HUES64 (cell line): ENCODE measurements at regions not wholly inside any gene's neighbourhood (a gene's known extent, or its start where the extent isn't known, plus 50 kb on each side); places are given as distances from the start of the nearest gene placed in this dataset.

Experiments
- H3K27ac ChIP-seq: 2 replicates; pipeline ENCODE4 v1.7.0; 2013; ENCODE audit warnings: low read depth, low read length, inconsistent platforms
- H3K27me3 ChIP-seq: 2 replicates; pipeline ENCODE4 v1.6.1; 2013; ENCODE audit warnings: mild to moderate bottlenecking, low read length; ENCODE audit not compliant: insufficient read depth
- H3K36me3 ChIP-seq: 2 replicates; pipeline ENCODE4 v1.6.1; 2013; ENCODE audit warnings: mild to moderate bottlenecking, low read length; ENCODE audit not compliant: insufficient read depth
- H3K4me1 ChIP-seq: 2 replicates; pipeline ENCODE4 v1.6.1; 2013; ENCODE audit warnings: mild to moderate bottlenecking, low read length, moderate library complexity; ENCODE audit not compliant: insufficient read depth
- H3K4me3 ChIP-seq: 2 replicates; pipeline ENCODE4 v1.5.1; 2013; ENCODE audit warnings: mild to moderate bottlenecking, low read length, moderate library complexity
- H3K9ac ChIP-seq: 2 replicates; pipeline ENCODE4 v1.6.1; 2013; ENCODE audit warnings: mild to moderate bottlenecking, low read depth, low read length
- H3K9me3 ChIP-seq: 2 replicates; pipeline ENCODE4 v1.6.1; 2013; ENCODE audit warnings: low read depth, low read length; ENCODE audit not compliant: insufficient read depth
- WGBS: fragments of 150-250, 120-280 bp; methylation state at CpG from one replicate; pipeline ENCODE4 v1.1.7; 2013; ENCODE audit warnings: missing lambda C conversion rate; 5-methylcytosine and 5-hydroxymethylcytosine counted together

DNA sequence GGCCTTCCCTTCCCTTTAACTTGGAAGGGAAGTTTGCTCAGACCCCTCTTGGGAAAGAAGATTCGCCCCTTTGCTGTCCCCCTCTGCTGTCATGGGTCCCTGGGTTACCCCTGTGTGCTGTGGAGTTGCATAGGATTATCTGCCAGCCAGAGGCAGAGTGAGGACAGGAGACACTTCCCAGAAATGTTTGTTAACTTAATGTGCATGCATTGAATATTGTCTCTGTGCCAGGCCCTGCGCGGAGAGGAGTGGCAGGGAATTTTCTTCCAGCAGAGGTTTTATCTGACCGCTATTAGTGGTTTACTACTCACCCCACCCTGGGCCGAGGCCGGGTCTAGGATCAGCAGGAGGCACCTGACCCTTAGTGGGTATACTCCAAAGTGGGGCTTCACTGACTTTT is 894.8 kb downstream of the TBC1D22A start:
- Histone ChIP-seq H3K27me3 (peaks cover 41% of the 10 kb centered on the region), H3K4me1 (no peaks in the 10 kb centered on the region), H3K36me3 (no peaks in the 10 kb centered on the region), H3K27ac (no peak overlapping the region), H3K4me3 (no peak overlapping the region), H3K9me3 (peaks cover 14% of the 10 kb centered on the region; the same call in 1 of the 2 replicates), H3K9ac (no peak overlapping the region)
- WGBS, result 93% methylated on average over 6 of the region's 6 CpGs

DNA sequence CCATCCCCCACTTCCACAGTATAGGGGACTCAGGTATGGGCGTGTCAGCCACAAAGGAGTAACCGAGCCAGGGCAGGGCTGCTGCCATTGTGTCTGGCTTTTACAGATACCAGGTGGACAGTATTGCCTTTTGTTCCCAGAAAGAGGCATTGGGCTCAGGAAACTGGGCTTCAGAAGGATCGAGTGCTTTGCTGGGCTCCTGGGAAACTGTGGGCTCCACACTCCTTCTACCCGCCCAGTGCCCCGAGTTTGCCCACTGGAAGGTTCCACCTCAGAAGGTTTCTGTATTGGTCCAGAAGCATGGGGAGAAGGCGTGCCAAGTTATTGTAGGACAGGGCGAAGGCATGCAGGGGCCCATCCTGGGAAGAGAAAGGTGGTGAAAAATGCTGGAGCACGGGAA is 894.4 kb downstream of the TBC1D22A start:
- WGBS, result 92% methylated on average over 8 of the region's 8 CpGs
- Histone ChIP-seq H3K9me3 (peaks cover 14% of the 10 kb centered on the region; the same call in 1 of the 2 replicates), H3K27me3 (peaks cover 37% of the 10 kb centered on the region), H3K36me3 (no peaks in the 10 kb centered on the region), H3K9ac (no peak overlapping the region), H3K27ac (no peak overlapping the region), H3K4me3 (no peak overlapping the region), H3K4me1 (no peaks in the 10 kb centered on the region)

DNA sequence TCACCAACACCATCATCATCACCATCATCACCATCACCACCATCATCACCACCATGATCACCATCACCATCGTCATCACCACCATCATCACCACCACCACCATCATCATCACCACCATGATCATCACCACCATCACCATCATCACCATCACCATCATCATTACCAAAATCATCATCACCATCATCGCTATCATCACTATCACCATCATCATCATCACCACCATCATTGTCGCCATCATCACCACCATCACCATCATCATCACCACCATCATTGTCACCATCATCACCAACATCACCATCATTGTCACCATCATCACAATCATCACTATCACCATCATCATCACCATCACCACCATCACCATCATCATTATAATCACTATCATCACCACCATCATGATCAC is 893.5 kb downstream of the TBC1D22A start:
- Histone ChIP-seq H3K36me3 (no peaks in the 10 kb centered on the region), H3K9me3 (peaks cover 12% of the 10 kb centered on the region; the same call in 1 of the 2 replicates), H3K4me1 (no peaks in the 10 kb centered on the region), H3K9ac (no peak overlapping the region), H3K27me3 (peaks cover 28% of the 10 kb centered on the region), H3K27ac (no peak overlapping the region), H3K4me3 (no peak overlapping the region)
- WGBS, result 61% methylated on average over 3 of the region's 3 CpGs

DNA sequence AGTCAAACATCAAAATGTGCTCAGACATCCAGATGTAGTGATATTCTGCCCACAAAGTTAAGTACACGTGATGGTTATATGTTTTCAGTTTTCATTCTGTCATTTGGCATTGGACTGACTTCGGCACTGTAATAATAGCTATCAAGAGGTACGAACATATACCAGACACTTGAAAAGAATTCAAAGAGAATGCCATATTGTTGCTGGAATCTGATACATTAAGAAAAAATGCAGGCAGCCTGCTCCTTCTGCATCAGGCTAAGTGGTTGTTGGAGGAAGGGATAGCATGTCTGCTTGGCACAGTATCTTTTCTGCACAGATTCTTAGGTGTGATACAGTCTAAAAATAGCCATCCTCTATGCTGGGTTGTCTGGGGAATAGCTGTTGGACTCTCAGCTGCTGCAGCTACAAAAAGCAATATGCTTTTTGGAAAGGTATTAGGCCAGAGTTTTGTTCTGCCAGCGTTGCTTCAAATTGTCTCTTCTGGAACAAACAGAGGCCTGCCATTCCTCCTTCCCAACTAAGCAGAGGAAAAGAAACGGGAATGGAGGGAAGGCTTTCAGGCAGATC is 892.6 kb downstream of the TBC1D22A start:
- WGBS, result 94% methylated on average over 5 of the region's 5 CpGs
- Histone ChIP-seq H3K27ac (no peak overlapping the region), H3K9me3 (0 out of 2 replicates have a peak, but pooled peaks cover 5% of the 10 kb centered on the region), H3K36me3 (no peaks in the 10 kb centered on the region), H3K27me3 (peaks cover 22% of the 10 kb centered on the region), H3K4me3 (no peak overlapping the region), H3K9ac (no peak overlapping the region), H3K4me1 (no peaks in the 10 kb centered on the region)

DNA sequence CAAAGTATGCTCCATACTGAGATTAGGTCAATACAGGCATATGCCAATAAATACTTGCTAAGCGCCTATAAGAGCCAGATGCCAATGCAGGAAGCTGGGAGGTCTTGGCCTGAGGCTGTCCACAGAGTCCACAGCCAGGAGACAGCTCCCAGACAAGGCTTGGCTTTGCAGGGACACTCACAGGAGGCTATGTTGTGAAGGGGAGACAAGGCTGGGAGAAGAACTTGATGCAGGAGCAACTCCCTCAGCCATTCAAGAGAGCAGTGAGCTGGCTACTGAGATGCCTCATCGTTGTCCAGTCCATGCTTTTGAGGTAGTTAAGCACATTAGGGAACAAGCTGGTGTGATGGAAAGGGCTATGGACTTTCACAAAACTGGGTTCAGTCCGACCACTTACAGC is 891.5 kb downstream of the TBC1D22A start:
- Histone ChIP-seq H3K27me3 (peaks cover 19% of the 10 kb centered on the region), H3K27ac (no peak overlapping the region), H3K4me3 (no peak overlapping the region), H3K9ac (no peak overlapping the region), H3K36me3 (no peaks in the 10 kb centered on the region), H3K9me3 (0 out of 2 replicates have a peak, but pooled peaks cover 5% of the 10 kb centered on the region), H3K4me1 (no peaks in the 10 kb centered on the region)
- WGBS, result 95% methylated on average over 3 of the region's 3 CpGs

DNA sequence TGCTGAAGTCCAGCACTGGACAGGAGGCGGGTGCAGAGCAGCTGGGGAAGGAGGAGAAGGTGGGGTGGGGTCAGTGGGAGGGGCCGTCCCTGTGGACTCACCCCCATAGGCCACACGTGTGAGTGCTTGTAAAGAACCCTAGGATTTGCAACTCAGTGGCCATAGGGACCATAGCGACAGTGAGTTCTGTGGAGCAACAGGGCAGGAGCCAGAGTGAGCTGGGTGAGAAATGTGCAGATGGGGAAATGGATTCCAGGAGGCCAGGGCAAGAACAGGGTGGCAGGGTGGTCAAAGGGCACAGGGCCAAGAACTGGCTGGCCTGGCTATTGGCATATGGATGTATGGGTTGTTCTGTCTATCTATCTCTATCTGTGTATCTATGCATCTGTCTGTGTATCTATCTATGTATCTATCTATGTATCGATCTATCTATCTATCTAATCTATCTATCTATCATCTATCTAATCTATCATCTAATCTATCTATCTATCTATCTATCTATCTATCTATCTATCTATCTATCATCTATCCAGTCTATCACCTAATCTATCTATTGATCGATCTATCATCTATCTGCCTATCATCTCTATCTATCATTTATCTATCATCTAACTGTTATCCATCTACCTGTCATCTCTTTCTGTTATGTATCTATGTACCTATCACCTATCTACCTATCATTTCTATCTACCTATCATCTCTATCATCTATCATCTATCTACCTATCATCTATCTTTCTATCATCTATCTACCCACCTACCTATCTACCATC is 889.0 kb downstream of the TBC1D22A start:
- Histone ChIP-seq H3K9me3 (0 out of 2 replicates have a peak, but pooled peaks cover 5% of the 10 kb centered on the region), H3K4me1 (no peaks in the 10 kb centered on the region), H3K9ac (no peak overlapping the region), H3K36me3 (no peaks in the 10 kb centered on the region), H3K4me3 (no peak overlapping the region), H3K27ac (no peak overlapping the region), H3K27me3 (0 out of 2 replicates have a peak, but pooled peaks cover under 1% of the 10 kb centered on the region)
- 88% methylated on average over 6 of the region's 6 CpGs for WGBS

DNA sequence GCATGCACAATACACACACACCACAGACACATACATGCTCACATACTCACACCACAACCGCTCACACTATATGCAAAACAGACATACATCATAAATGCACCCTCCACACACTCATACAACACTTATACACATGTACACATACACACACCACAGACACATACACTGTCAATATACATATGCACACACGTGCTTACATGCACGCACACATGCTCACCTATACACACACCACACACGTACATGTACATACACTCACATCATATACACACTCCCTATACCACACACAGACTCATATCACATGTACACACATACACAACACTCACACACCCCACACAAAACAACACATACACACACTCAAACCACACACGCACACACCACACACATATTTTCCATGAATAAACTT is 885.3 kb downstream of the TBC1D22A start:
- H3K36me3 ChIP-seq, result no peaks in the 10 kb centered on the region
- H3K9ac ChIP-seq, result no peak overlapping the region
- no peak overlapping the region for H3K27ac ChIP-seq
- peaks cover 6% of the 10 kb centered on the region for H3K4me1 ChIP-seq
- WGBS, result 93% methylated on average over 5 of the region's 5 CpGs
- H3K27me3 ChIP-seq, result no peaks in the 10 kb centered on the region
- H3K9me3 ChIP-seq, result no peaks in the 10 kb centered on the region
- H3K4me3 ChIP-seq, result no peak overlapping the region

DNA sequence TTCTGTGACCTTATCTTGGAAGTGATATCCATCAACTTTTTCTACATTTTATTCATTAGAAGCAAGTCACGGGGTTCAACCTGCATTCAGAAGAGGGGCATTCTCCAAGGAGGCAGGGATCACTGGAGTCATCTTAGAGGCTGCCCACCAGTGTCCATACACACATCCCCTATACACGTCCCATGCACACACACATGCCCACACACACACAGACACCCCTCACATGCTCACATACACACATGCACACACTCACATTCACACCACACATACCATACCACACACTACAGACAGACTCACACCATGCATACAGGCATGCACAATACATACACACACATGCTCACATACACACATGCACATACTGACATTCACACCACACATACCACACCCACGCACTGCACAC is 884.7 kb downstream of the TBC1D22A start:
- Histone ChIP-seq H3K27me3 (no peaks in the 10 kb centered on the region), H3K4me3 (no peak overlapping the region), H3K9ac (no peak overlapping the region), H3K36me3 (no peaks in the 10 kb centered on the region), H3K4me1 (peaks cover 6% of the 10 kb centered on the region), H3K9me3 (no peaks in the 10 kb centered on the region), H3K27ac (no peak overlapping the region)
- WGBS, result 89% methylated on average over 3 of the region's 3 CpGs

DNA sequence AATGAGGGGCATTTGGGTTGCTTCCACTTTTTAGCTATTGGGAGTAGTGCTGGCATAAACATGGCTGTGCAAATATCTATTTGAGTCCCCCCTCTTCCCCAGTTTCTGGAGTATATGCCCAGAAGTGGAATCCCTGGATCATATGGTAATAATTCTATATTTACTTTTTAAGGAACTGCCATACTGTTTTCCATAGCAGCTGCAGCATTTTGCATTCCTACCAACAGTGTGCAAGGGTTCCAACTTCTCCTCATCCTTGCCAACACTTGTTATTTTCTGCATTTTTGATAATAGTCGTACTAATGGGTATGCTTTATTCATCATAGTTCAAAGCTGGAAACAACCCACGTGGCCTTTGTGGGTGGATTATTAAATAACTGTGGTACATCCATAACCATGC is 883.5 kb downstream of the TBC1D22A start:
- no peaks in the 10 kb centered on the region for H3K36me3 ChIP-seq
- no CpG with 5 or more reads among the region's 2 CpGs for WGBS
- H3K9me3 ChIP-seq, result no peaks in the 10 kb centered on the region
- no peak overlapping the region for H3K9ac ChIP-seq
- H3K4me3 ChIP-seq, result no peak overlapping the region
- H3K27me3 ChIP-seq, result no peaks in the 10 kb centered on the region
- peaks cover 6% of the 10 kb centered on the region for H3K4me1 ChIP-seq
- no peak overlapping the region for H3K27ac ChIP-seq

DNA sequence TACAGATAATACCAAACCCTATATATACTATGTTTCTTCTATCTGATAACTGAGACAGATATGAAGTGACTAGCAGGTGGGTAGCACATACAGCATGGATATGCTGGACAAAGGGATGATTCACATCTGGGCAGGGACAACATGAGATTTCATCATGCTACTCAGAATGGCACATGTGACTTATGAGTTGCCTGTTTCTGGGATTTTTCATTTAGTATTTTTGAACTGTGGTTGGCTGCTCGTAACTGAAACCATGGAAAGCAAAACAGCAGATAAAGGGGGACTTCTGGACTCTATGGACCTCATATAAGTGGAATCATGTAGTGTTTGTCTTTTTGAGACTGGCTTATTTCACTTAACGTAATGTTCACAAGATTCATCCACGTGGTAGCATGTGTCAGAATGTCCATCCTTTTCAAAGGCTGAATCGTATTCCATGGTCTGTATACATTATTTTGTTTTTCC is 883.0 kb downstream of the TBC1D22A start:
- H3K27me3 ChIP-seq, result no peaks in the 10 kb centered on the region
- H3K9me3 ChIP-seq, result no peaks in the 10 kb centered on the region
- H3K27ac ChIP-seq, result no peak overlapping the region
- no peaks in the 10 kb centered on the region for H3K36me3 ChIP-seq
- WGBS, result 91% methylated on average over 4 of the region's 4 CpGs
- peaks cover 6% of the 10 kb centered on the region for H3K4me1 ChIP-seq
- H3K9ac ChIP-seq, result no peak overlapping the region
- H3K4me3 ChIP-seq, result no peak overlapping the region

DNA sequence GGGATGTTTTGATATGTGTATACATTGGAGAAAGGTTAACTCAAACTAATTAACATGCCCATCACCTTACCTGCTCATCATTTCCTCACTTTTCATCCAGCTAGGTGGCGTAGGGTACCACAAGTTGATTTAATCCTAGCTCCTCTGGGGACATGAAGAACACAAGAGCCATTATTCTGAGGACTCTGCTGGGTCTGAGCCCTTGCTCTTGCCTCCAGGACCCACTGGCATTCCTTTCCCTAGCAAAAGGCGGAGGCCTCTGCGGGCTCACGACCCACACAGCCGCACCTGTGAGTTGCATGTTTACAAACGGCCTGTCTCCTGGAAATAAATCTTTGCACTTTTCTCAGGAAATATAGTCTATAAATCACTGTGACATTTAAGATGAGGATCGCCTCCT is 871.9 kb downstream of the TBC1D22A start:
- H3K9ac ChIP-seq, result no peak overlapping the region
- H3K4me3 ChIP-seq, result no peak overlapping the region
- H3K4me1 ChIP-seq, result no peaks in the 10 kb centered on the region
- no peaks in the 10 kb centered on the region for H3K27me3 ChIP-seq
- H3K9me3 ChIP-seq, result peaks cover 17% of the 10 kb centered on the region
- H3K27ac ChIP-seq, result no peak overlapping the region
- H3K36me3 ChIP-seq, result no peaks in the 10 kb centered on the region
- 84% methylated on average over 7 of the region's 7 CpGs for WGBS
